OCI-LY1 (cell line): ENCODE measurements at regions not wholly inside any gene's neighbourhood (a gene's known extent, or its start where the extent isn't known, plus 50 kb on each side); places are given as distances from the start of the nearest gene placed in this dataset.

ENCODE experiments used
- H2AFZ ChIP-seq: fragments of 200-600 bp; sonication (generic), shearing (Covaris generic); 2 replicates; pipeline ENCODE4 v1.6.0; 2014; ENCODE audit warnings: antibody characterized with exemption, mild to moderate bottlenecking, low read length
- H3F3A ChIP-seq: fragments of 200-600 bp; sonication (generic), shearing (Covaris generic); 2 replicates; pipeline ENCODE4 v1.6.0; 2014; ENCODE audit warnings: mild to moderate bottlenecking, antibody characterized with exemption, low read length, moderate library complexity; ENCODE audit not compliant: insufficient read depth
- H3K27ac ChIP-seq: fragments of 200-600 bp; sonication (generic); 2 replicates; pipeline ENCODE4 v1.5.1; 2014; ENCODE audit warnings: low read length, mixed run types, mild to moderate bottlenecking, low read depth; ENCODE audit not compliant: poor library complexity, severe bottlenecking
- H3K27me3 ChIP-seq: fragments of 200-600 bp; sonication (generic); 2 replicates; pipeline ENCODE4 v1.6.0; 2014; ENCODE audit warnings: antibody characterized with exemption, mild to moderate bottlenecking, low read length, moderate library complexity; ENCODE audit not compliant: insufficient read depth
- H3K36me3 ChIP-seq: fragments of 200-600 bp; sonication (generic); 2 replicates; pipeline ENCODE4 v1.6.1; 2014; ENCODE audit warnings: mild to moderate bottlenecking, antibody characterized with exemption, low read length, moderate library complexity, mixed read lengths; ENCODE audit not compliant: insufficient read depth
- H3K4me1 ChIP-seq: fragments of 200-600 bp; sonication (generic); 2 replicates; pipeline ENCODE4 v1.5.1; 2014; ENCODE audit warnings: mild to moderate bottlenecking, low read length, moderate library complexity; ENCODE audit not compliant: insufficient read depth, severe bottlenecking
- H3K4me2 ChIP-seq: fragments of 200-600 bp; sonication (generic), shearing (Covaris generic); 2 replicates; pipeline ENCODE4 v1.6.1; 2014; ENCODE audit warnings: low read length
- H3K4me3 ChIP-seq: fragments of 200-600 bp; sonication (generic); 2 replicates; pipeline ENCODE4 v1.5.1; 2014; ENCODE audit warnings: low read length, low read depth, mild to moderate bottlenecking, mixed read lengths; ENCODE audit not compliant: poor library complexity, severe bottlenecking
- H3K79me2 ChIP-seq: fragments of 200-600 bp; shearing (Covaris generic); 2 replicates; pipeline ENCODE4 v1.6.1; 2016; ENCODE audit warnings: mixed run types, low read length, mixed read lengths; ENCODE audit not compliant: insufficient read depth
- H3K9ac ChIP-seq: fragments of 200-600 bp; sonication (generic), shearing (Covaris generic); 2 replicates; pipeline ENCODE4 v1.6.1; 2014; ENCODE audit warnings: mild to moderate bottlenecking, low read length, mixed read lengths
- H3K9me2 ChIP-seq: fragments of 200-600 bp; sonication (generic), shearing (Covaris generic); 2 replicates; pipeline ENCODE4 v1.6.1; 2014; ENCODE audit warnings: low read depth, mild to moderate bottlenecking, low read length, mixed read lengths
- H3K9me3 ChIP-seq: fragments of 200-600 bp; shearing (Covaris generic); 2 replicates; pipeline ENCODE4 v1.6.1; 2014; ENCODE audit warnings: low read length, mixed read lengths
- H4K20me1 ChIP-seq: fragments of 200-600 bp; sonication (generic), shearing (Covaris generic); 2 replicates; pipeline ENCODE4 v1.6.0; 2016; ENCODE audit warnings: mild to moderate bottlenecking, low read length; ENCODE audit not compliant: insufficient read depth
- EZH2 ChIP-seq: fragments of 200-600 bp; sonication (generic), shearing (Covaris generic); IDR thresholded peaks from 2 replicates; pipeline ENCODE4 v1.8.0; 2017; ENCODE audit warnings: borderline replicate concordance, mixed run types, mild to moderate bottlenecking, antibody characterized with exemption, low read length, moderate library complexity, mixed read lengths
- TF ChIP-seq, protein P1 (sequence below): fragments of 200-600 bp; sonication (generic), shearing (Covaris generic); IDR thresholded peaks from 2 replicates; pipeline ENCODE4 v1.5.1; 2017; ENCODE audit warnings: mild to moderate bottlenecking, antibody characterized with exemption, low read length, moderate library complexity, mixed read lengths

DNA sequence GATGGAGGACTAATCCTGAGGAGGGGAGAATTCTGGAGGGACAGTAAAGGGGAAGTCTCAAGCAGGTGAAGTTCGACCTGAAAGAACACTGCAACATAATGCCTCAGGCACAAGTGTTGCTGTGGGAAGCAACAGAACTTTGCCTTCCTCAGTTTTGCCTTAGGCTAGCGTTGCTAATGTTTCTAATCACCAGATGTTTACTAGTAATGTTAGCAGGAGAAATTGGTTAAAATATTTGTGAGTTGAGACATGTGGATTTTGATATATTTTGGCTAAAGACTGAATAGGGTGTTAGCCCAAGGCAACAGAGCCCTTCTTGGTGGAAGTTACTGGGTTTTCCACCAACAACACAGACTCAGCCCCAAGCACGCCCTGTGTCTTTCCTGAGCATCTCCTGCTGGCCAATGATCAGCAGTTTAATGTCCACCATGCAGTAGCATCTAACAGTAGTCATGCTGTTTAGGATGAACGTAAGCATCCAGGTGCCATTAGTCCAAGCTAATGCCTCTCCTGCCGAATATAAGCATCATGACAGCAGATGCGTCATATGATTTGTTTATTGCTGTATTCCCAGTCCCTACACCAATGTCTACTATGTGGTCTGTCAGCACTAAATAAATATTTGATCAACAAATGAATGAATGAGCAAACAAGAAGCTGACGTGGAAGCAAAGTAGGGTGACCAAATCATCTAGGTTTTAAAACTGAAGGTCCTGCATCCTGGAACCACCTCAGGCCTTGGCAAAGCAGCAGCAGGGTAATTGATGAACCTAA, 511.9 kb upstream of the HTR2A start:
- no peaks in the 10 kb centered on the region for H4K20me1 ChIP-seq

DNA sequence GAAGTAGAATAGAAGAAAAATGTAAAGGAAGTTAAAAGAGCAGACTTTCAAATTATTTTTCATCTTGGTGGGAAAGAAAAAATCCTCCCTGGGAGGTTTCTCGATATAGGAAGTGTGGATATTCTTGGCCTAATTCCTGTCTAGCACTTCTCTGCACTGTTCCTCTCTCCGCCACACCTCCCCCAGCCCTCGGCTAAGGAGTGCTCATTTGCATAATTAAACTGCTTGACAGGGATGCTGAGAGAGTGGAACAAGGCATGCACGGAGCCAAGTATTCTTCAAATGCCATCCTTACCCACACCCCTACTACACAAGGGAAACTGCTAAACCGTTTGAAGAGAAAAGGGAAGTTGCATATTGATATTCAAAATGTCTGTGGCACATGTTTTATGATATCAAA, 511.0 kb upstream of the HTR2A start:
- Histone ChIP-seq H3K4me1 (no peaks in the 10 kb centered on the region), H4K20me1 (no peaks in the 10 kb centered on the region), H3K4me2 (no peak overlapping the region), H3K9me3 (no peaks in the 10 kb centered on the region), H3K36me3 (no peaks in the 10 kb centered on the region), H3K4me3 (no peak overlapping the region), H2AFZ (no peak overlapping the region), H3K27me3 (no peaks in the 10 kb centered on the region), H3K27ac (no peak overlapping the region), H3K9ac (no peak overlapping the region), H3F3A (no peaks in the 10 kb centered on the region), H3K9me2 (no peaks in the 10 kb centered on the region), H3K79me2 (no peaks in the 10 kb centered on the region)
- TF ChIP-seq EZH2 = no peak
- TF ChIP-seq, protein P1, sequence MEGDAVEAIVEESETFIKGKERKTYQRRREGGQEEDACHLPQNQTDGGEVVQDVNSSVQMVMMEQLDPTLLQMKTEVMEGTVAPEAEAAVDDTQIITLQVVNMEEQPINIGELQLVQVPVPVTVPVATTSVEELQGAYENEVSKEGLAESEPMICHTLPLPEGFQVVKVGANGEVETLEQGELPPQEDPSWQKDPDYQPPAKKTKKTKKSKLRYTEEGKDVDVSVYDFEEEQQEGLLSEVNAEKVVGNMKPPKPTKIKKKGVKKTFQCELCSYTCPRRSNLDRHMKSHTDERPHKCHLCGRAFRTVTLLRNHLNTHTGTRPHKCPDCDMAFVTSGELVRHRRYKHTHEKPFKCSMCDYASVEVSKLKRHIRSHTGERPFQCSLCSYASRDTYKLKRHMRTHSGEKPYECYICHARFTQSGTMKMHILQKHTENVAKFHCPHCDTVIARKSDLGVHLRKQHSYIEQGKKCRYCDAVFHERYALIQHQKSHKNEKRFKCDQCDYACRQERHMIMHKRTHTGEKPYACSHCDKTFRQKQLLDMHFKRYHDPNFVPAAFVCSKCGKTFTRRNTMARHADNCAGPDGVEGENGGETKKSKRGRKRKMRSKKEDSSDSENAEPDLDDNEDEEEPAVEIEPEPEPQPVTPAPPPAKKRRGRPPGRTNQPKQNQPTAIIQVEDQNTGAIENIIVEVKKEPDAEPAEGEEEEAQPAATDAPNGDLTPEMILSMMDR = no peak

More for the DNA sequence above, 511.9 kb upstream of the HTR2A start:
- H3K27me3 ChIP-seq = no peaks in the 10 kb centered on the region
- H3K27ac ChIP-seq = no peak overlapping the region
- no peaks in the 10 kb centered on the region for H3K79me2 ChIP-seq
- no peaks in the 10 kb centered on the region for H3K9me3 ChIP-seq
- H3K36me3 ChIP-seq = no peaks in the 10 kb centered on the region
- H2AFZ ChIP-seq = no peak overlapping the region
- no peak overlapping the region for H3K4me3 ChIP-seq
- no peak overlapping the region for H3K9ac ChIP-seq
- no peaks in the 10 kb centered on the region for H3F3A ChIP-seq
- H3K4me1 ChIP-seq = no peaks in the 10 kb centered on the region
- no peak for TF ChIP-seq EZH2
- TF ChIP-seq, protein P1 = no peak
- no peak overlapping the region for H3K4me2 ChIP-seq
- no peaks in the 10 kb centered on the region for H3K9me2 ChIP-seq

DNA sequence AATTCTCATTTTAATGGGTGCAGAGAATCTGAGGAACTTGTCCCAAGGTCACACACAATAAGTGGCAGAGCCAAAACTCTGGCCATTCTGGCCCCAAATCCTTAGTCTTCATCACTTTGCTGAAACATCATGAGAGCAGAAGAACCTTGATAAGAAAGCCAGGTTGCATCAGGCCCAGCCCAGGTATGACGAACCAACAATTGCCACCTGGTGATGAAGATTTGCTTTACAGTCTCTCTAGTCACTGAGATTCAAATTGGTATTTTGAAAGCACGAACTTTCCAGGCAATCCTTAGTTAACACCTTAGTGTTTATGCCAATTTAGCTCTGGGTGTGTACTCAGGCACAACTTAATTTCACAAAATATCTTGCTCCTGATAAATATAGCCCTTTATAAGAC, 502.7 kb upstream of the HTR2A start:
- TF ChIP-seq EZH2 = no peak
- TF ChIP-seq, protein P1 = no peak
- Histone ChIP-seq H3K36me3 (no peaks in the 10 kb centered on the region), H3K27me3 (no peaks in the 10 kb centered on the region), H3K9ac (no peak overlapping the region), H3K9me2 (no peaks in the 10 kb centered on the region), H3K9me3 (no peaks in the 10 kb centered on the region), H3F3A (no peaks in the 10 kb centered on the region), H3K4me3 (no peak overlapping the region), H3K4me1 (no peaks in the 10 kb centered on the region), H2AFZ (no peak overlapping the region), H3K27ac (no peak overlapping the region), H3K79me2 (no peaks in the 10 kb centered on the region), H3K4me2 (no peak overlapping the region), H4K20me1 (no peaks in the 10 kb centered on the region)
